Suppressor macrophage (primary cell): ENCODE measurements at regions not wholly inside any gene's neighbourhood (a gene's known extent, or its start where the extent isn't known, plus 50 kb on each side); places are given as distances from the start of the nearest gene placed in this dataset.
"Not testable (repeated sequence)": the region's sequence is repeated elsewhere in the genome, so short reads cannot be mapped to it uniquely, and the experiment has no call there.

Experiments used
- DNase-seq, 4 experiments: peaks; one replicate each; pipeline ENCODE4 v3.0.0-alpha.2; 2020 to 2022

- no peak for DNase-seq
These were observed 155.2 kb downstream of the BTBD3 start for GRCh38 chr20:12072954-12073264.

- DNase-seq, result peak in 2 of 4 experiments; percentile 45 to 57
These were observed 156.5 kb downstream of the BTBD3 start for GRCh38 chr20:12074111-12074655.

GRCh38 chr20:12076200-12076599 lies 158.5 kb downstream of the BTBD3 start:
- DNase-seq, result no peak

- DNase-seq, result no peak
These were observed 160.2 kb downstream of the BTBD3 start for GRCh38 chr20:12077875-12078274.

- no peak for DNase-seq
These were observed 161.8 kb downstream of the BTBD3 start for GRCh38 chr20:12079490-12079889.

GRCh38 chr20:12083269-12083668 lies 165.6 kb downstream of the BTBD3 start:
- no peak for DNase-seq

GRCh38 chr20:12084482-12084881 lies 166.8 kb downstream of the BTBD3 start:
- DNase-seq, result no peak

GRCh38 chr20:12086359-12086758 lies 168.7 kb downstream of the BTBD3 start:
- no peak for DNase-seq

GRCh38 chr20:12090920-12091319 lies 173.2 kb downstream of the BTBD3 start:
- peak; percentile 5 to 34 (median 25) for DNase-seq

- DNase-seq, result peak; percentile 34 to 73 (median 61)
These were observed 175.5 kb downstream of the BTBD3 start for GRCh38 chr20:12093057-12093796.

GRCh38 chr20:12093797-12094190 lies 176.1 kb downstream of the BTBD3 start:
- not testable (repeated sequence) for DNase-seq

- DNase-seq, result no peak
These were observed 177.7 kb downstream of the BTBD3 start for GRCh38 chr20:12095180-12095920.

- DNase-seq, result no peak
These were observed 180.7 kb downstream of the BTBD3 start for GRCh38 chr20:12098421-12098820.

GRCh38 chr20:12108846-12109245 lies 191.2 kb downstream of the BTBD3 start:
- DNase-seq, result no peak

- no peak for DNase-seq
These were observed 192.6 kb downstream of the BTBD3 start for GRCh38 chr20:12110274-12110673.

GRCh38 chr20:12110711-12111110 lies 193.0 kb downstream of the BTBD3 start:
- DNase-seq, result no peak

- DNase-seq, result no peak
These were observed 193.9 kb downstream of the BTBD3 start for GRCh38 chr20:12111431-12112088.

GRCh38 chr20:12112089-12112474 lies 194.4 kb downstream of the BTBD3 start:
- no peak for DNase-seq

- DNase-seq, result no peak
These were observed 195.0 kb downstream of the BTBD3 start for GRCh38 chr20:12112665-12113064.

GRCh38 chr20:12113075-12113467 lies 195.4 kb downstream of the BTBD3 start:
- no peak for DNase-seq

- no peak for DNase-seq
These were observed 196.0 kb downstream of the BTBD3 start for GRCh38 chr20:12113468-12114371.

GRCh38 chr20:12129114-12129513 lies 211.4 kb downstream of the BTBD3 start:
- not testable (repeated sequence) for DNase-seq
